ENCODE measurements at regions not wholly inside any gene's neighbourhood (a gene's known extent, or its start where the extent isn't known, plus 50 kb on each side); places are given as distances from the start of the nearest gene placed in this dataset.

- intact Hi-C loops (cut with DNase I): no loop called here
- DNase-seq: no peak
- WGBS, 3 donors: 88 to 97% (median 95%) methylated on average over 2 of the region's 2 CpGs
- Histone ChIP-seq H3K4me3 (no peak overlapping the region), H3K9me3 (no peaks in the 10 kb centered on the region), H3K4me1 (ENCODE audit: insufficient read depth) (no peaks in the 10 kb centered on the region), H3K27me3 (no peaks in the 10 kb centered on the region), H3K27ac (no peak overlapping the region), H3K36me3 (no peaks in the 10 kb centered on the region)
- no peak for TF ChIP-seq EP300 (IDR thresholded peaks at IDR 0.05)
- TF ChIP-seq, protein P1, sequence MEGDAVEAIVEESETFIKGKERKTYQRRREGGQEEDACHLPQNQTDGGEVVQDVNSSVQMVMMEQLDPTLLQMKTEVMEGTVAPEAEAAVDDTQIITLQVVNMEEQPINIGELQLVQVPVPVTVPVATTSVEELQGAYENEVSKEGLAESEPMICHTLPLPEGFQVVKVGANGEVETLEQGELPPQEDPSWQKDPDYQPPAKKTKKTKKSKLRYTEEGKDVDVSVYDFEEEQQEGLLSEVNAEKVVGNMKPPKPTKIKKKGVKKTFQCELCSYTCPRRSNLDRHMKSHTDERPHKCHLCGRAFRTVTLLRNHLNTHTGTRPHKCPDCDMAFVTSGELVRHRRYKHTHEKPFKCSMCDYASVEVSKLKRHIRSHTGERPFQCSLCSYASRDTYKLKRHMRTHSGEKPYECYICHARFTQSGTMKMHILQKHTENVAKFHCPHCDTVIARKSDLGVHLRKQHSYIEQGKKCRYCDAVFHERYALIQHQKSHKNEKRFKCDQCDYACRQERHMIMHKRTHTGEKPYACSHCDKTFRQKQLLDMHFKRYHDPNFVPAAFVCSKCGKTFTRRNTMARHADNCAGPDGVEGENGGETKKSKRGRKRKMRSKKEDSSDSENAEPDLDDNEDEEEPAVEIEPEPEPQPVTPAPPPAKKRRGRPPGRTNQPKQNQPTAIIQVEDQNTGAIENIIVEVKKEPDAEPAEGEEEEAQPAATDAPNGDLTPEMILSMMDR (IDR thresholded peaks at IDR 0.05): no peak
- no peak for TF ChIP-seq POLR2A (IDR thresholded peaks at IDR 0.05)
Measured at GRCh38 chr3:30187366-30187765, 419.0 kb upstream of the TGFBR2 start.

DNA sequence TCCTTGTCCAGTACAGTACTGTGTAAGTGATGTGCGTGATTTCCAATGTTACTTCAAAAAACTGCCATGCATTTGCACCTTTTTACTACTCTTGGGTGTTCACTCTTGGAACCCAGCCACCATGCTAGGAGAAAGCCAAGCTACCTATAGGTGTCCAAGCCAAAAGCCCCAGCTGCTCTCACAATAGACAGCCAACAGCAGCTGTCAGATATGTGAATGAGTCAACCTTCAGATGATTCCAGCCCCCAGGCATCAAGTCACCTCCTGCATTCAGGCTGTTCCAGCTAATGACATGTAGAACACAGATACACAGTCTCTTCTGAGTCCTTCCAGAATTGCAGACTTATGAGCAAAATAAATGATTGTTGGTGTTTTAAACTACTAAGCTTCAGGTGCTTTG is 417.7 kb upstream of the TGFBR2 start:
- H3K4me1 ChIP-seq (ENCODE audit: insufficient read depth): no peaks in the 10 kb centered on the region
- H3K4me3 ChIP-seq: no peak overlapping the region
- no peak for TF ChIP-seq EP300 (IDR thresholded peaks at IDR 0.05)
- TF ChIP-seq, protein P1 (IDR thresholded peaks at IDR 0.05): no peak
- TF ChIP-seq POLR2A (IDR thresholded peaks at IDR 0.05): no peak
- H3K9me3 ChIP-seq: no peaks in the 10 kb centered on the region
- WGBS, 3 donors: 93 to 100% (median 98%) methylated on average over 1 of the region's 1 CpG
- no peak overlapping the region for H3K27ac ChIP-seq
- no peak for DNase-seq
- H3K27me3 ChIP-seq: no peaks in the 10 kb centered on the region
- intact Hi-C loops (cut with DNase I): no loop called here
- H3K36me3 ChIP-seq: no peaks in the 10 kb centered on the region

DNA sequence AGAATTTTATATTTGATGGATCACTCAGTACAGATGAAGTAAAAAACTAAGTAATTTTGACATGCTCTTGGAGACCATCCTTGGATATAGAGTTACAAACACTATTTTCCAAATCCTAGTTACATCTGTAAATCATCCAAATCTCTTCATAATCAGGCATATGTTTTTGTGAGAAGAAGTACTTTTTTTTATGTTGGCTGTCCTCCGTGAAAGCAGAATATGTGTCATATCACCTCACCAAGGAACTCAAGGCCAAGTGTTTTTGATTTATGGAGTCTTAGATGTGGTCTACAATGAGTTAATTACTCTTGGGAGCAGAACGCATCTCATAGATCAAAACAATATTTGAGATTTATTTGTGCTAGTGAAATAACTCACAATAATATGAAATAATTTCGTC is 416.5 kb upstream of the TGFBR2 start:
- H3K27me3 ChIP-seq: no peaks in the 10 kb centered on the region
- H3K27ac ChIP-seq: no peak overlapping the region
- TF ChIP-seq, protein P1 (IDR thresholded peaks at IDR 0.05): no peak
- TF ChIP-seq POLR2A (IDR thresholded peaks at IDR 0.05) (no peak), EP300 (IDR thresholded peaks at IDR 0.05) (no peak)
- no peak overlapping the region for H3K4me3 ChIP-seq
- H3K36me3 ChIP-seq: no peaks in the 10 kb centered on the region
- no peaks in the 10 kb centered on the region for H3K9me3 ChIP-seq
- H3K4me1 ChIP-seq (ENCODE audit: insufficient read depth): no peaks in the 10 kb centered on the region
- DNase-seq: no peak
- intact Hi-C loops (cut with DNase I): loop anchor here in 1 of 4 donors (10.0 kb wide), 2 partner anchors 75 to 145 kb away; no protein-coding TSS in a partner anchor
- 16 to 30% (median 17%) methylated on average over 3 of the region's 3 CpGs for WGBS, 3 donors

DNA sequence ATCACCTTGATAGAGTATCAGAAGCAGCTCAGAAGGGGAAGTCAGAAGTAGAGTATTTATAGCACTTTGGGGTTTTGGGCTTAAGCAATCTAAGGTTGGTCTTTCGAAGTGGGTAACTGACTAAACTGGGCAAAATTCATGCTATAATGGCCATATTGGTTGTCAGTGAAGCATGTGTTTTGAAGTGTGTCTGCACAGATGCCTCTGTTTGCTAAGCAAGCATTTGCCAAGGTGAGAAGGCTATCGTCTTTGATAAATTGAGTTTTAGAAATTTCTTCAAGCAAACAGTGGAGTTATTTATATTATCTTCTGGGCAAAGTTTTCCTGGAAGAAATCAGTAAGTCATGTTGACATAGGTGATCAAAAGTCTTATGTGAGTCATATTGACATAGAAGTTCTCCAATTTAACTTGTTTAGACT is 412.8 kb upstream of the TGFBR2 start:
- intact Hi-C loops (cut with DNase I): loop anchor here in 1 of 4 donors (10.0 kb wide), 2 partner anchors 79 to 149 kb away; no protein-coding TSS in a partner anchor
- 44 to 69% (median 64%) methylated on average over 2 of the region's 2 CpGs for WGBS, 3 donors
- no peak for TF ChIP-seq EP300 (IDR thresholded peaks at IDR 0.05)
- no peak for TF ChIP-seq POLR2A (IDR thresholded peaks at IDR 0.05)
- TF ChIP-seq, protein P1 (IDR thresholded peaks at IDR 0.05): no peak
- DNase-seq: no peak
- Histone ChIP-seq H3K4me1 (ENCODE audit: insufficient read depth) (no peaks in the 10 kb centered on the region), H3K27me3 (no peaks in the 10 kb centered on the region), H3K9me3 (no peaks in the 10 kb centered on the region), H3K4me3 (no peak overlapping the region), H3K27ac (no peak overlapping the region), H3K36me3 (no peaks in the 10 kb centered on the region)
